ENCODE measurements at regions not wholly inside any gene's neighbourhood (a gene's known extent, or its start where the extent isn't known, plus 50 kb on each side); places are given as distances from the start of the nearest gene placed in this dataset.

DNA sequence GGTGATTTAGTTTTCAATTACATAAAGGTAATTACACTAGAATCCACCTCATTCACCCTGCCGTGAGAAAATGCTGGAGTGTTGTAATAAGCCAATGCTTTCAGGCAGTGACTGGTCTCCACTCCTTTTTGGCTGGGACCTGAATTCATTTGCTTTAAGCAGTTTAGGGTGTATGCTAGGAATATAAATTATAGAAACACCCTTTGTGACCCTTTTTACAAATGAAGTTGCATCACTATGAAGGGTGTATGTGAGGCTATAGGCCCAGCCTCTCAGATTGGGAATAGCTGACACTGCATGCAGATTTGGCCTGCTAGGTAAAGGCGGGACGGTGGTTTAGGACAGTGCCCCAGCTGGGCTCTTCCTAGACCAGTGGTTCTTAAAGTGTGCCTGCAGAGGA is 50.8 kb upstream of the NFE2L2 start:
- no peak for TF ChIP-seq NANOG (IDR thresholded peaks at IDR 0.05; ENCODE audit: borderline replicate concordance)
- TF ChIP-seq, protein P1, sequence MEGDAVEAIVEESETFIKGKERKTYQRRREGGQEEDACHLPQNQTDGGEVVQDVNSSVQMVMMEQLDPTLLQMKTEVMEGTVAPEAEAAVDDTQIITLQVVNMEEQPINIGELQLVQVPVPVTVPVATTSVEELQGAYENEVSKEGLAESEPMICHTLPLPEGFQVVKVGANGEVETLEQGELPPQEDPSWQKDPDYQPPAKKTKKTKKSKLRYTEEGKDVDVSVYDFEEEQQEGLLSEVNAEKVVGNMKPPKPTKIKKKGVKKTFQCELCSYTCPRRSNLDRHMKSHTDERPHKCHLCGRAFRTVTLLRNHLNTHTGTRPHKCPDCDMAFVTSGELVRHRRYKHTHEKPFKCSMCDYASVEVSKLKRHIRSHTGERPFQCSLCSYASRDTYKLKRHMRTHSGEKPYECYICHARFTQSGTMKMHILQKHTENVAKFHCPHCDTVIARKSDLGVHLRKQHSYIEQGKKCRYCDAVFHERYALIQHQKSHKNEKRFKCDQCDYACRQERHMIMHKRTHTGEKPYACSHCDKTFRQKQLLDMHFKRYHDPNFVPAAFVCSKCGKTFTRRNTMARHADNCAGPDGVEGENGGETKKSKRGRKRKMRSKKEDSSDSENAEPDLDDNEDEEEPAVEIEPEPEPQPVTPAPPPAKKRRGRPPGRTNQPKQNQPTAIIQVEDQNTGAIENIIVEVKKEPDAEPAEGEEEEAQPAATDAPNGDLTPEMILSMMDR (conservative IDR thresholded peaks at IDR 0.05; ENCODE audit: low read depth in 2 of 2) = no peak
